SKM-1 (cell line): ENCODE measurements at regions not wholly inside any gene's neighbourhood (a gene's known extent, or its start where the extent isn't known, plus 50 kb on each side); places are given as distances from the start of the nearest gene placed in this dataset.
"Not testable (repeated sequence)": the region's sequence is repeated elsewhere in the genome, so short reads cannot be mapped to it uniquely, and the experiment has no call there.

Source experiments
- DNase-seq: peaks from one replicate; lab custom pipeline; 2025; ENCODE audit not compliant: unreplicated experiment; lab: John Stamatoyannopoulos, UW

GRCh38 chr6:99668036-99668705 lies 61.5 kb downstream of the PRDM13 start:
- DNase-seq: no peak

GRCh38 chr6:99689916-99690685 lies 83.5 kb downstream of the PRDM13 start:
- no peak for DNase-seq

GRCh38 chr6:99702287-99702686 lies 95.7 kb downstream of the PRDM13 start:
- DNase-seq: not testable (repeated sequence)

GRCh38 chr6:99709062-99709461 lies 102.4 kb downstream of the PRDM13 start:
- DNase-seq: no peak

- DNase-seq: no peak
These were observed 104.7 kb downstream of the PRDM13 start for GRCh38 chr6:99711302-99711701.

- no peak for DNase-seq
These were observed 105.3 kb downstream of the PRDM13 start for GRCh38 chr6:99711925-99712324.

GRCh38 chr6:99712519-99712918 lies 105.9 kb downstream of the PRDM13 start:
- DNase-seq: no peak

- not testable (repeated sequence) for DNase-seq
These were observed 115.4 kb downstream of the PRDM13 start for GRCh38 chr6:99722043-99722442.

- not testable (repeated sequence) for DNase-seq
These were observed 123.6 kb downstream of the PRDM13 start for GRCh38 chr6:99730237-99730636.

- no peak for DNase-seq
These were observed 129.7 kb downstream of the PRDM13 start for GRCh38 chr6:99736302-99736701.

- no peak for DNase-seq
These were observed 132.9 kb downstream of the PRDM13 start for GRCh38 chr6:99739526-99739925.

GRCh38 chr6:99741092-99741491 lies 134.5 kb downstream of the PRDM13 start:
- no peak for DNase-seq

GRCh38 chr6:99743647-99744046 lies 137.0 kb downstream of the PRDM13 start:
- DNase-seq: no peak

GRCh38 chr6:99745651-99746050 lies 139.0 kb downstream of the PRDM13 start:
- no peak for DNase-seq

GRCh38 chr6:99746261-99746895 lies 139.7 kb downstream of the PRDM13 start:
- peak; percentile 63 for DNase-seq

GRCh38 chr6:99761711-99762110 lies 155.1 kb downstream of the PRDM13 start:
- no peak for DNase-seq

- DNase-seq: no peak
These were observed 161.5 kb downstream of the PRDM13 start for GRCh38 chr6:99768166-99768565.

GRCh38 chr6:99779631-99780555 lies 173.3 kb downstream of the PRDM13 start:
- no peak for DNase-seq

GRCh38 chr6:99780556-99780885 lies 173.9 kb downstream of the PRDM13 start:
- DNase-seq: no peak

- no peak for DNase-seq
These were observed 183.1 kb downstream of the PRDM13 start for GRCh38 chr6:99789767-99790166.

- DNase-seq: no peak
These were observed 184.0 kb downstream of the PRDM13 start for GRCh38 chr6:99790679-99791078.
